Astrocyte (in vitro differentiated cells and primary cell): ENCODE measurements at regions not wholly inside any gene's neighbourhood (a gene's known extent, or its start where the extent isn't known, plus 50 kb on each side); places are given as distances from the start of the nearest gene placed in this dataset.
A peak's percentile ranks its signal among the peaks of the same experiment; 100 is the strongest.

Source experiments
- DNase-seq: peaks from one replicate; pipeline ENCODE4 v3.0.0-alpha.2; 2010; ENCODE audit warnings: low read depth
- FAIRE-seq: peaks from 2 replicates; lab custom pipeline; 2011; peaks lifted over from hg19 to GRCh38; lab: Jason Lieb, UNC
- H2AFZ ChIP-seq: 2 replicates; pipeline ENCODE4 v1.6.0; 2012; ENCODE audit warnings: low read depth, low read length, inconsistent platforms
- H3K27ac ChIP-seq: 2 replicates; pipeline ENCODE4 v1.5.1; 2011; ENCODE audit warnings: low read depth, low read length, inconsistent platforms
- H3K27me3 ChIP-seq: 2 replicates; pipeline ENCODE4 v1.6.0; 2011; ENCODE audit warnings: low read length, inconsistent platforms; ENCODE audit not compliant: insufficient read depth
- H3K36me3 ChIP-seq: 2 replicates; pipeline ENCODE4 v1.5.1; 2011; ENCODE audit warnings: low read length, inconsistent platforms; ENCODE audit not compliant: insufficient read depth
- H3K4me1 ChIP-seq: 2 replicates; pipeline ENCODE4 v1.5.1; 2011; ENCODE audit warnings: low read length, inconsistent platforms; ENCODE audit not compliant: insufficient read depth
- H3K4me2 ChIP-seq: 2 replicates; pipeline ENCODE4 v1.6.0; 2012; ENCODE audit warnings: low read length, inconsistent platforms
- H3K4me3 ChIP-seq: 2 replicates; pipeline ENCODE4 v1.5.1; 2011; ENCODE audit warnings: low read depth, mild to moderate bottlenecking, low read length, inconsistent platforms; ENCODE audit not compliant: insufficient read depth
- H3K79me2 ChIP-seq: 2 replicates; pipeline ENCODE4 v1.6.0; 2012; ENCODE audit warnings: mild to moderate bottlenecking, low read length, inconsistent platforms; ENCODE audit not compliant: insufficient read depth
- H3K9ac ChIP-seq: 2 replicates; pipeline ENCODE4 v1.6.0; 2012; ENCODE audit warnings: mild to moderate bottlenecking, low read length, inconsistent platforms
- H3K9me3 ChIP-seq: 2 replicates; pipeline ENCODE4 v1.5.1; 2012; ENCODE audit warnings: low read depth, mild to moderate bottlenecking, low read length, inconsistent platforms; ENCODE audit not compliant: insufficient read depth
- H4K20me1 ChIP-seq: 2 replicates; pipeline ENCODE4 v1.6.0; 2012; ENCODE audit warnings: low read length, inconsistent platforms; ENCODE audit not compliant: insufficient read depth
- H3K27ac Mint-ChIP-seq: one replicate; pipeline ENCODE4 v1.8.0; 2021; ENCODE audit warnings: mild to moderate bottlenecking, mixed read lengths; ENCODE audit not compliant: unreplicated experiment
- H3K27me3 Mint-ChIP-seq: one replicate; pipeline ENCODE4 v1.8.0; 2021; ENCODE audit warnings: low read depth, mixed read lengths; ENCODE audit not compliant: unreplicated experiment
- H3K36me3 Mint-ChIP-seq: one replicate; pipeline ENCODE4 v1.8.0; 2021; ENCODE audit warnings: low read depth, mixed read lengths; ENCODE audit not compliant: unreplicated experiment
- H3K4me1 Mint-ChIP-seq: one replicate; pipeline ENCODE4 v1.8.0; 2021; ENCODE audit warnings: low read depth, mixed read lengths; ENCODE audit not compliant: unreplicated experiment
- H3K4me3 Mint-ChIP-seq: one replicate; pipeline ENCODE4 v1.8.0; 2021; ENCODE audit warnings: mild to moderate bottlenecking, moderate library complexity, mixed read lengths; ENCODE audit not compliant: unreplicated experiment
- H3K9me3 Mint-ChIP-seq: one replicate; pipeline ENCODE4 v1.8.0; 2021; ENCODE audit warnings: mild to moderate bottlenecking, mixed read lengths; ENCODE audit not compliant: unreplicated experiment
- EZH2 ChIP-seq: IDR thresholded peaks from 2 replicates; pipeline ENCODE4 v1.6.1; 2012; ENCODE audit warnings: mild to moderate bottlenecking, low read length, inconsistent platforms; ENCODE audit not compliant: insufficient read depth
- TF ChIP-seq, protein P1 (sequence below): IDR thresholded peaks from 2 replicates; pipeline ENCODE4 v1.5.1; 2011; ENCODE audit warnings: low read depth, mild to moderate bottlenecking, inconsistent platforms, low read length, moderate library complexity; ENCODE audit not compliant: insufficient read depth

DNA sequence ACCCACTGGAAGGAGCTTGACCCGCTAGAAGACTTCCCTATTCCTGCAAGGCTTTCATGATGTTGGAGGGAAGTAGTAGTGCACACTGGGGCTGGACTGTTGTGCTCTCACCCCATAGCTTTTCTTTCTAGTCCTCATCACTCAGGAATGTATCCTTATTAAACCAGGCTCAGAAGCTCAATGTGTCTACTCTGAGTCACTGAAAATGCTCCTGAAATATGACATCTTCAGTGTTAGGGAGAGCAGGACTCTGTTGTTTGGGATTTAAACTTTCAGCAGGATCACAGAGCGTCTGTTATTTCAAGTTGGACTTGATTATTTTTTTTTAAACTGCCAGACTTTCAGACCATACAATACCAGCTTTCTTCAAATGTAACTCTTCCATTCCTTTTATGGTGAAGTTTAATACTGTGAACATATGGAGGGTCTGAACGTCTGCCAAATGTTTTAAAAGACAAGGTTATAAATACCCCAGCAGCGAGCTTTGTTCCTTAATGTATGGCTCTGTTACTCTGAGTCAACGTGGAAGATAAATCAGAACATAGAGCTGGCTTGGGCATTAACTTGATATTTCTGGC, 257.5 kb downstream of the CDH11 start:
- no peak overlapping the region for H3K4me3 ChIP-seq
- peak overlapping the region; percentile 78 for H3K9ac ChIP-seq
- H3K36me3 ChIP-seq, result no peaks in the 10 kb centered on the region
- peak overlapping the region; percentile 74 for H3K4me2 ChIP-seq
- H2AFZ ChIP-seq, result peak overlapping the region; percentile 34
- Mint-ChIP-seq H3K4me3 (no peak overlapping the region), H3K27me3 (no peaks in the 10 kb centered on the region), H3K36me3 (no peaks in the 10 kb centered on the region), H3K4me1 (no peaks in the 10 kb centered on the region), H3K9me3 (no peaks in the 10 kb centered on the region), H3K27ac (no peak overlapping the region)
- DNase-seq (peak; percentile 97), FAIRE-seq (peak; percentile 100)
- TF ChIP-seq, protein P1, sequence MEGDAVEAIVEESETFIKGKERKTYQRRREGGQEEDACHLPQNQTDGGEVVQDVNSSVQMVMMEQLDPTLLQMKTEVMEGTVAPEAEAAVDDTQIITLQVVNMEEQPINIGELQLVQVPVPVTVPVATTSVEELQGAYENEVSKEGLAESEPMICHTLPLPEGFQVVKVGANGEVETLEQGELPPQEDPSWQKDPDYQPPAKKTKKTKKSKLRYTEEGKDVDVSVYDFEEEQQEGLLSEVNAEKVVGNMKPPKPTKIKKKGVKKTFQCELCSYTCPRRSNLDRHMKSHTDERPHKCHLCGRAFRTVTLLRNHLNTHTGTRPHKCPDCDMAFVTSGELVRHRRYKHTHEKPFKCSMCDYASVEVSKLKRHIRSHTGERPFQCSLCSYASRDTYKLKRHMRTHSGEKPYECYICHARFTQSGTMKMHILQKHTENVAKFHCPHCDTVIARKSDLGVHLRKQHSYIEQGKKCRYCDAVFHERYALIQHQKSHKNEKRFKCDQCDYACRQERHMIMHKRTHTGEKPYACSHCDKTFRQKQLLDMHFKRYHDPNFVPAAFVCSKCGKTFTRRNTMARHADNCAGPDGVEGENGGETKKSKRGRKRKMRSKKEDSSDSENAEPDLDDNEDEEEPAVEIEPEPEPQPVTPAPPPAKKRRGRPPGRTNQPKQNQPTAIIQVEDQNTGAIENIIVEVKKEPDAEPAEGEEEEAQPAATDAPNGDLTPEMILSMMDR, result no peak
- TF ChIP-seq EZH2, result no peak
- no peaks in the 10 kb centered on the region for H3K79me2 ChIP-seq
- no peaks in the 10 kb centered on the region for H3K9me3 ChIP-seq
- peak overlapping the region; percentile 97 for H3K27ac ChIP-seq
- H3K4me1 ChIP-seq, result peaks cover 23% of the 10 kb centered on the region
- no peaks in the 10 kb centered on the region for H3K27me3 ChIP-seq
- no peaks in the 10 kb centered on the region for H4K20me1 ChIP-seq

DNA sequence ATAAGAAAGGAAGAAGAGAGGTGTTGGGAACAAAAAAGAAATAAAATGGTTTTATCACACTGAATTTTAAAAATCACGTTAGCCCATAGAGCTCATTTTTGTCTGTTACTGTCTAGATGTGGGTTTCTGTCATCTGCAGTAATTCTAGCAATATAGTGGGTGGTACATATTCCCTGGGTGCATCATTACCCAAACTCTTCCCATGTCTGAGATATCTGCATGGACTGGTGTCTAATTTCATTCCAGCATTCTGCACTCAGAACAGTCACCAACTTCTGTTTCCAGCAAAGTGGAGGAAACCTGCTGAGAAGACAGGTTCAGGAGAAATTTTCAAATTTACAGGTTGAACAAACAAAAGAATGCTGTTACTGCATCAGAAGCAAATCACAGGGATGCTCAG, 263.8 kb downstream of the CDH11 start:
- H3K27ac ChIP-seq, result peak overlapping the region; percentile 20
- no peaks in the 10 kb centered on the region for H3K9me3 Mint-ChIP-seq
- H3K79me2 ChIP-seq, result no peaks in the 10 kb centered on the region
- H3K4me1 ChIP-seq, result peaks cover 6% of the 10 kb centered on the region
- H3K4me3 ChIP-seq, result no peak overlapping the region
- H3K9me3 ChIP-seq, result no peaks in the 10 kb centered on the region
- no peaks in the 10 kb centered on the region for H4K20me1 ChIP-seq
- H3K9ac ChIP-seq, result peak overlapping the region; percentile 8
- H3K27me3 ChIP-seq, result no peaks in the 10 kb centered on the region
- H3K36me3 ChIP-seq, result no peaks in the 10 kb centered on the region
- TF ChIP-seq, protein P1, result no peak
- no peak for TF ChIP-seq EZH2
- peaks cover 14% of the 10 kb centered on the region for H3K4me1 Mint-ChIP-seq
- no peak overlapping the region for H2AFZ ChIP-seq
- H3K27ac Mint-ChIP-seq, result peak overlapping the region; percentile 76
- FAIRE-seq, result no peak
- DNase-seq, result peak; percentile 76
- H3K27me3 Mint-ChIP-seq, result no peaks in the 10 kb centered on the region
- H3K4me2 ChIP-seq, result peak overlapping the region; percentile 31
- no peak overlapping the region for H3K4me3 Mint-ChIP-seq
- no peaks in the 10 kb centered on the region for H3K36me3 Mint-ChIP-seq

DNA sequence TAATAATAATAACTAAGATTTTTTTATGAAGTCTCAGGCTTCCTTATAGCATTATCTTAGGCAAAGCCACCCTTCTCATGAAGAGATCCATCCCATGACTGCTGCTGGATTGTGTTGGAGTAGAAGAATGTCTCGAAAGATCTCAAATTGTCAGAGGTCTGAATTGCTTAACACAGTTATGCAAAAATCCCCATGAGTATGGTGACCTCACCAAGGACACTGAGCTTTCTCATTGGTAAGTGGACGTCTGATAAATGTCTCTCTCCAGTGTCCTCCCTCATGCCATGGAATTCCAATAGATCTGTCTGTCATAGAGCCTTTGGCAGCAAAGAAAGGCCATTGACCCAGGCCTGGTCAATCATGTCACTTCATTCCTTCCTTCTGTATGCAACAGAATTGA, 264.5 kb downstream of the CDH11 start:
- H3K36me3 Mint-ChIP-seq, result no peaks in the 10 kb centered on the region
- no peak overlapping the region for H2AFZ ChIP-seq

More for the DNA sequence above, 264.5 kb downstream of the CDH11 start:
- Histone ChIP-seq H3K4me3 (no peak overlapping the region), H3K79me2 (no peaks in the 10 kb centered on the region), H3K9me3 (no peaks in the 10 kb centered on the region), H3K9ac (peak overlapping the region; percentile 8), H3K4me2 (peak overlapping the region; percentile 31), H4K20me1 (no peaks in the 10 kb centered on the region), H3K27ac (peak overlapping the region; percentile 20), H3K27me3 (no peaks in the 10 kb centered on the region), H3K36me3 (no peaks in the 10 kb centered on the region), H3K4me1 (peaks cover 6% of the 10 kb centered on the region)
- no peaks in the 10 kb centered on the region for H3K9me3 Mint-ChIP-seq
- FAIRE-seq (no peak), DNase-seq (peak; percentile 4)
- no peak overlapping the region for H3K4me3 Mint-ChIP-seq
- TF ChIP-seq EZH2, result no peak
- TF ChIP-seq, protein P1, result no peak
- peak overlapping the region; percentile 76 for H3K27ac Mint-ChIP-seq
- peaks cover 14% of the 10 kb centered on the region for H3K4me1 Mint-ChIP-seq
- H3K27me3 Mint-ChIP-seq, result no peaks in the 10 kb centered on the region
